NT2/D1 (cell line): ENCODE measurements at regions not wholly inside any gene's neighbourhood (a gene's known extent, or its start where the extent isn't known, plus 50 kb on each side); places are given as distances from the start of the nearest gene placed in this dataset.

Source experiments
- SUZ12 ChIP-seq: IDR thresholded peaks from 2 replicates; pipeline ENCODE4 v1.6.1; 2011; ENCODE audit not compliant: insufficient read length, insufficient read depth; ENCODE audit errors: extremely low read depth
- YY1 ChIP-seq: IDR thresholded peaks from 2 replicates; pipeline ENCODE4 v1.6.1; 2011; ENCODE audit not compliant: insufficient read length, insufficient read depth
- ZNF274 ChIP-seq: IDR thresholded peaks from 2 replicates; pipeline ENCODE4 v1.6.1; 2011; ENCODE audit warnings: mild to moderate bottlenecking, low read depth, low read length

DNA sequence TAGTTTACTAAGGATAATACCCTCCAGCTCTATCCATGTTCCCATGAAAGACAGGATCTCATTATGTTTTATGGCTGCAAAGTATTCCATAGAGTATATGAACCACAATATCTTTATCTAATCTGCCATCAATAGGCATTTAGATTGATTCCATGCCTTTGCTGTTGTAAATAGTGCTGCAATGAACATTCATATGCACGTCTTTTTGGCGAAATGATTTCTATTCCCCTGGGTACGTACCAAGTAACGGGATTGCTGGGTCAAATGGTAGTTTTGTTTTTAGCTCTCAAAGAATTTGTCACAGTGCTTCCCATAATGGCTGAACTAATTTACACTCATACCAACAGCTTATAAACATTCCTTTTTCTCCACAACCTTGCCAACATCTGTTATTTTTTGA lies 750.9 kb downstream of the BRINP3 start:
- no peak for TF ChIP-seq ZNF274
- no peak for TF ChIP-seq SUZ12
- no peak for TF ChIP-seq YY1
